Osteocyte (in vitro differentiated cells): ENCODE measurements at regions not wholly inside any gene's neighbourhood (a gene's known extent, or its start where the extent isn't known, plus 50 kb on each side); places are given as distances from the start of the nearest gene placed in this dataset.

Experiments used
- DNase-seq: peaks from one replicate; pipeline ENCODE4 v3.0.0; 2021; ENCODE audit warnings: mixed read lengths; ENCODE audit not compliant: unreplicated experiment; ENCODE audit errors: extremely low spot score
- H3K27ac Mint-ChIP-seq: one replicate; pipeline ENCODE4 v1.8.0; 2021; ENCODE audit warnings: mild to moderate bottlenecking, mixed read lengths; ENCODE audit not compliant: unreplicated experiment
- H3K27me3 Mint-ChIP-seq: one replicate; pipeline ENCODE4 v1.8.0; 2021; ENCODE audit warnings: mixed read lengths; ENCODE audit not compliant: unreplicated experiment
- H3K36me3 Mint-ChIP-seq: one replicate; pipeline ENCODE4 v1.8.0; 2021; ENCODE audit warnings: mixed read lengths; ENCODE audit not compliant: unreplicated experiment
- H3K4me1 Mint-ChIP-seq: one replicate; pipeline ENCODE4 v1.8.0; 2021; ENCODE audit warnings: mixed read lengths; ENCODE audit not compliant: unreplicated experiment
- H3K4me3 Mint-ChIP-seq: one replicate; pipeline ENCODE4 v1.8.0; 2021; ENCODE audit warnings: mild to moderate bottlenecking, moderate library complexity, mixed read lengths; ENCODE audit not compliant: unreplicated experiment
- H3K9me3 Mint-ChIP-seq: one replicate; pipeline ENCODE4 v1.8.0; 2021; ENCODE audit warnings: mixed read lengths; ENCODE audit not compliant: unreplicated experiment
- TF ChIP-seq, protein P1 (sequence below): fragments of 200-600 bp; sonication (generic); IDR thresholded peaks from 2 replicates; pipeline ENCODE4 v1.5.0; 2021; ENCODE audit warnings: antibody characterized with exemption, mild to moderate bottlenecking, moderate library complexity

GRCh38 chr11:76276781-76277155 lies 70.5 kb upstream of the WNT11 start:
- no peaks in the 10 kb centered on the region for H3K36me3 Mint-ChIP-seq

DNA sequence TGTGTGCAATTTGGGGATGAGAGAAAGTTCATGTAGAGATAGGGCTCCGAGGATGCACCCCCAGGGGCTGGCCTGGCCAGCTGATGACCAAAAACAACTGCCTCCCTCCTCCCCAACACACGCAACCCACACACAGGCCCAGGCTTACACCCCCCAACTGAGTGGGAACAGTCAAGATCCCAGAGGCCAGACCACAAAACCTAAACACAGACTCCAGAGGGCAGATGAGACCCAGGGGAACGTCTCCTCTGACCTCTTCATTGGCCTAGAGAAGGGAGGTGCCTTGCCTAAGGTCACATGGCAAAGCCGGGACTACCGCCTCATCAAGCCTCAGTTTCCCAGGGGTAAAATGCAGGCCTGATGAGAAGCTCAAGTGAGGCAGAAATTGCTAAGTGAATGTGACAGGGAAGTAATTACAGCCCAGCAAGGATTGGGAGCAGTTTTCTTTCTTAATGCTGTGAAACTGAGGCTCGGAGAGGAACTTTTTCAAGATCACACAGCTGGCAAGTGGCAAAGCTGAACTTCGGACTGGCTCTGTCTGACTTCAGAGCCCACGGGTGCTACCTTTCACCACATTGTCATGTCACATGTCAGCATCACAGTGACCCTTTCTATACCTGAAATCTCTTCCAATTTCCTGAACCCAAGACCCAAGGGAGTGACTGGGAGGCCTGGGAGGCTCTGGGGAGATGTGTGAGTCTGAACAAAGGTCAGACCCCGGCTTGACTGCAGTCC lies 69.9 kb upstream of the WNT11 start:
- Mint-ChIP-seq H3K9me3 (peaks cover 7% of the 10 kb centered on the region), H3K4me1 (no peaks in the 10 kb centered on the region), H3K36me3 (no peaks in the 10 kb centered on the region), H3K4me3 (no peak overlapping the region), H3K27me3 (peaks cover 11% of the 10 kb centered on the region), H3K27ac (no peak overlapping the region)
- TF ChIP-seq, protein P1, sequence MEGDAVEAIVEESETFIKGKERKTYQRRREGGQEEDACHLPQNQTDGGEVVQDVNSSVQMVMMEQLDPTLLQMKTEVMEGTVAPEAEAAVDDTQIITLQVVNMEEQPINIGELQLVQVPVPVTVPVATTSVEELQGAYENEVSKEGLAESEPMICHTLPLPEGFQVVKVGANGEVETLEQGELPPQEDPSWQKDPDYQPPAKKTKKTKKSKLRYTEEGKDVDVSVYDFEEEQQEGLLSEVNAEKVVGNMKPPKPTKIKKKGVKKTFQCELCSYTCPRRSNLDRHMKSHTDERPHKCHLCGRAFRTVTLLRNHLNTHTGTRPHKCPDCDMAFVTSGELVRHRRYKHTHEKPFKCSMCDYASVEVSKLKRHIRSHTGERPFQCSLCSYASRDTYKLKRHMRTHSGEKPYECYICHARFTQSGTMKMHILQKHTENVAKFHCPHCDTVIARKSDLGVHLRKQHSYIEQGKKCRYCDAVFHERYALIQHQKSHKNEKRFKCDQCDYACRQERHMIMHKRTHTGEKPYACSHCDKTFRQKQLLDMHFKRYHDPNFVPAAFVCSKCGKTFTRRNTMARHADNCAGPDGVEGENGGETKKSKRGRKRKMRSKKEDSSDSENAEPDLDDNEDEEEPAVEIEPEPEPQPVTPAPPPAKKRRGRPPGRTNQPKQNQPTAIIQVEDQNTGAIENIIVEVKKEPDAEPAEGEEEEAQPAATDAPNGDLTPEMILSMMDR, result no peak
- no peak for DNase-seq

More at GRCh38 chr11:76276781-76277155, 70.5 kb upstream of the WNT11 start:
- peaks cover 7% of the 10 kb centered on the region for H3K9me3 Mint-ChIP-seq
- peaks cover 11% of the 10 kb centered on the region for H3K27me3 Mint-ChIP-seq
- DNase-seq, result no peak
- no peaks in the 10 kb centered on the region for H3K4me1 Mint-ChIP-seq
- no peak overlapping the region for H3K4me3 Mint-ChIP-seq
- no peak overlapping the region for H3K27ac Mint-ChIP-seq
- TF ChIP-seq, protein P1, result no peak

DNA sequence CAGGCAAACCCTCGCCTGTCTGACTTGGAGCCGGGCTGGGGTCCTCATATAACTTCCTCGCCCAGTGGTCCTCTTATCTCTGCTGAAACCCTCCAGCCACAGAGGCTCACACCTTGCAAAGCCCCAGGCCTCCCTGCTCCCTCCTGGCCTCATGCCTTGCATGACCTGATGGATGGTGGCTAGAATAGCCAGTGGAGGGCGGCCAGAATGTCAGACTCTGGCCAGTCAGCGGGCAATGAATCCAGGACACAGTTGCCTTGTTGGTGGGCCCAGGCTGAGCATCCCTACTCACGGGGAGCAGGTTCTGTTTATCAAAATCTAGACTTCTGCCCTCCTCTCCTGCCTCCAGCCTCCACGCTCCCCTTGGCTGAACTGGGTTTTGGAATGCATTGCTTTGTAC lies 69.1 kb upstream of the WNT11 start:
- H3K27ac Mint-ChIP-seq, result no peak overlapping the region
- no peak overlapping the region for H3K4me3 Mint-ChIP-seq
- no peaks in the 10 kb centered on the region for H3K4me1 Mint-ChIP-seq
- H3K27me3 Mint-ChIP-seq, result peaks cover 11% of the 10 kb centered on the region
- H3K9me3 Mint-ChIP-seq, result peaks cover 7% of the 10 kb centered on the region
- no peak for DNase-seq
- TF ChIP-seq, protein P1, result no peak
- no peaks in the 10 kb centered on the region for H3K36me3 Mint-ChIP-seq

GRCh38 chr11:76271068-76271467 lies 64.8 kb upstream of the WNT11 start:
- H3K4me1 Mint-ChIP-seq, result peaks cover 2% of the 10 kb centered on the region
- H3K36me3 Mint-ChIP-seq, result no peaks in the 10 kb centered on the region
- TF ChIP-seq, protein P1, result no peak
- H3K9me3 Mint-ChIP-seq, result peaks cover 7% of the 10 kb centered on the region
- no peak for DNase-seq
- H3K4me3 Mint-ChIP-seq, result no peak overlapping the region
- peaks cover 5% of the 10 kb centered on the region for H3K27me3 Mint-ChIP-seq
- H3K27ac Mint-ChIP-seq, result no peak overlapping the region

DNA sequence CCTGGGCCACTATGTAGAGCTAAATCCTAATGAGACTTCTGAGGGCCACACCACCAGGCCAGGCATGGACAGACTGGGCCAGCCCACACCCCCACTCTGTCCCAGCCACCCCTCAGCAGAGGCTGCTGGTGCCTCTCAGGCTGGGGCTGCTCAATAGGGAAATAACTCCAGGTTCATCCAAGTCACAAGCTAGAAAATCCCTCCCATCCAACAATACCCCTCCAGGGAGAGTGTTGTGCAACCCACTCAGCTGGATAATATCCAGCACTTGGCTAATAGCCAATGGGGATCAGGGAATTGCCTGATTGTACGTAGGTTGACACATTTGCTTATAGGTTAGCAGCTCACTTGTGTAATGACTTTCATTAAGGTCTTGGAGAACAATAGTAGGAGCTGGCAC lies 64.1 kb upstream of the WNT11 start:
- Mint-ChIP-seq H3K36me3 (no peaks in the 10 kb centered on the region), H3K27me3 (peaks cover 6% of the 10 kb centered on the region), H3K9me3 (peaks cover 7% of the 10 kb centered on the region), H3K4me1 (peaks cover 2% of the 10 kb centered on the region), H3K27ac (no peak overlapping the region), H3K4me3 (no peak overlapping the region)
- TF ChIP-seq, protein P1, result no peak
- DNase-seq, result no peak
